Glomerular visceral epithelial cell (primary cell): ENCODE measurements at regions not wholly inside any gene's neighbourhood (a gene's known extent, or its start where the extent isn't known, plus 50 kb on each side); places are given as distances from the start of the nearest gene placed in this dataset.

Experiments
- DNase-seq: peaks from one replicate; pipeline ENCODE4 v3.0.0-alpha.2; 2016; ENCODE audit errors: extremely low spot score

- no peak for DNase-seq
Observed at GRCh38 chr1:5465281-5465711, 526.9 kb downstream of the NPHP4 start.

GRCh38 chr1:5464366-5464765, 527.9 kb downstream of the NPHP4 start:
- DNase-seq, result no peak

- no peak for DNase-seq
Observed at GRCh38 chr1:5460974-5461373, 531.3 kb downstream of the NPHP4 start.

GRCh38 chr1:5459839-5460610, 532.2 kb downstream of the NPHP4 start:
- no peak for DNase-seq

GRCh38 chr1:5458248-5458647, 534.0 kb downstream of the NPHP4 start:
- no peak for DNase-seq

- DNase-seq, result no peak
Observed at GRCh38 chr1:5456090-5456811, 536.0 kb downstream of the NPHP4 start.

- DNase-seq, result no peak
Observed at GRCh38 chr1:5455651-5456050, 536.6 kb downstream of the NPHP4 start.

GRCh38 chr1:5455056-5455455, 537.2 kb downstream of the NPHP4 start:
- DNase-seq, result no peak

- DNase-seq, result no peak
Observed at GRCh38 chr1:5453347-5453746, 538.9 kb downstream of the NPHP4 start.

- DNase-seq, result no peak
Observed at GRCh38 chr1:5451671-5452070, 540.6 kb downstream of the NPHP4 start.

- DNase-seq, result no peak
Observed at GRCh38 chr1:5448486-5448885, 543.7 kb downstream of the NPHP4 start.

- no peak for DNase-seq
Observed at GRCh38 chr1:5447503-5447960, 544.7 kb downstream of the NPHP4 start.

GRCh38 chr1:5444396-5444795, 547.8 kb downstream of the NPHP4 start:
- no peak for DNase-seq

GRCh38 chr1:5436808-5437207, 555.4 kb downstream of the NPHP4 start:
- no peak for DNase-seq

- no peak for DNase-seq
Observed at GRCh38 chr1:5435414-5435813, 556.8 kb downstream of the NPHP4 start.

- DNase-seq, result no peak
Observed at GRCh38 chr1:5432436-5432835, 559.8 kb downstream of the NPHP4 start.

GRCh38 chr1:5430911-5431697, 561.1 kb downstream of the NPHP4 start:
- no peak for DNase-seq

- DNase-seq, result no peak
Observed at GRCh38 chr1:5430136-5430535, 562.1 kb downstream of the NPHP4 start.

GRCh38 chr1:5428351-5428750, 563.9 kb downstream of the NPHP4 start:
- no peak for DNase-seq

GRCh38 chr1:5427026-5427613, 565.1 kb downstream of the NPHP4 start:
- DNase-seq, result no peak

GRCh38 chr1:5424802-5425703, 567.2 kb downstream of the NPHP4 start:
- no peak for DNase-seq
